GM23248 (cell line): ENCODE measurements at regions not wholly inside any gene's neighbourhood (a gene's known extent, or its start where the extent isn't known, plus 50 kb on each side); places are given as distances from the start of the nearest gene placed in this dataset.

Experiments
- DNase-seq: peaks from one replicate; pipeline ENCODE4 v3.0.0-alpha.2; 2015
- H2AFZ ChIP-seq: fragments of 200-600 bp; sonication (generic); 2 replicates; pipeline ENCODE4 v1.6.1; 2016; ENCODE audit warnings: antibody characterized with exemption
- H3F3A ChIP-seq: fragments of 200-600 bp; sonication (generic); 2 replicates; pipeline ENCODE4 v1.6.1; 2016; ENCODE audit warnings: mild to moderate bottlenecking, antibody characterized with exemption, mixed run types; ENCODE audit not compliant: insufficient read depth
- H3K27ac ChIP-seq: fragments of 200-600 bp; sonication (generic); 2 replicates; pipeline ENCODE4 v1.5.1; 2016; ENCODE audit warnings: mild to moderate bottlenecking
- H3K27me3 ChIP-seq: fragments of 200-600 bp; sonication (generic); replicated peaks from 2 replicates; pipeline ENCODE4 v1.6.1; 2016; ENCODE audit warnings: mild to moderate bottlenecking; ENCODE audit not compliant: insufficient read depth
- H3K36me3 ChIP-seq: fragments of 200-600 bp; sonication (generic); 2 replicates; pipeline ENCODE4 v1.6.1; 2016; ENCODE audit warnings: low read depth, mild to moderate bottlenecking
- H3K4me1 ChIP-seq: fragments of 200-600 bp; sonication (generic); 2 replicates; pipeline ENCODE4 v1.6.1; 2016; ENCODE audit warnings: mild to moderate bottlenecking; ENCODE audit not compliant: insufficient read depth
- H3K4me2 ChIP-seq: fragments of 200-600 bp; sonication (generic); one replicate; pipeline ENCODE4 v1.6.1; 2016; ENCODE audit warnings: mild to moderate bottlenecking; ENCODE audit not compliant: unreplicated experiment
- H3K4me3 ChIP-seq: fragments of 200-600 bp; sonication (generic); 2 replicates; pipeline ENCODE4 v1.5.1; 2016; ENCODE audit warnings: mild to moderate bottlenecking
- H3K79me2 ChIP-seq: fragments of 200-600 bp; sonication (generic); 2 replicates; pipeline ENCODE4 v1.6.1; 2016; ENCODE audit warnings: mild to moderate bottlenecking; ENCODE audit not compliant: insufficient read depth
- H3K9ac ChIP-seq: fragments of 200-600 bp; sonication (generic); 2 replicates; pipeline ENCODE4 v1.6.1; 2016; ENCODE audit warnings: mild to moderate bottlenecking
- H3K9me2 ChIP-seq: fragments of 200-600 bp; sonication (generic); 2 replicates; pipeline ENCODE4 v1.6.1; 2016; ENCODE audit warnings: mixed run types, mild to moderate bottlenecking, moderate library complexity; ENCODE audit not compliant: insufficient read depth
- H3K9me3 ChIP-seq: fragments of 200-600 bp; sonication (generic); one replicate; pipeline ENCODE4 v1.6.1; 2017; ENCODE audit warnings: low read depth
- H4K20me1 ChIP-seq: fragments of 200-600 bp; sonication (generic); 2 replicates; pipeline ENCODE4 v1.6.0; 2016; ENCODE audit not compliant: insufficient read depth
- EZH2 ChIP-seq: fragments of 200-600 bp; sonication (generic); IDR thresholded peaks from 2 replicates; pipeline ENCODE4 v1.6.1; 2018; ENCODE audit warnings: antibody characterized with exemption, mild to moderate bottlenecking; ENCODE audit not compliant: insufficient read depth, poor library complexity, severe bottlenecking
- EZH2phosphoT487 ChIP-seq: fragments of 200-600 bp; sonication (generic); IDR thresholded peaks from 2 replicates; pipeline ENCODE4 v1.6.1; 2018; ENCODE audit warnings: antibody characterized with exemption, moderate library complexity, mild to moderate bottlenecking, low read depth; ENCODE audit not compliant: insufficient read depth
- WGBS, 2 experiments: methylation state at CpG; one replicate each; pipeline ENCODE4 v1.1.6; 2015 to 2017; ENCODE audit warnings: low lambda C conversion rate in 2 of 2, low coverage in 1 of 2; ENCODE audit errors: missing lambda C conversion rate in 2 of 2; 5-methylcytosine and 5-hydroxymethylcytosine counted together
- in situ Hi-C: fragments of 300-500 bp; cut with MboI; formaldehyde crosslinking; loops from 2 replicates; pipeline ENCODE4 v1.15.0; 2020

GRCh38 chr3:36142746-36143145 lies 237.6 kb upstream of the STAC start:
- in situ Hi-C loops: loop anchor here (25.0 kb wide), 1 partner anchor 395 kb away; no protein-coding TSS in a partner anchor
- TF ChIP-seq EZH2phosphoT487 (no peak), EZH2 (no peak)
- Histone ChIP-seq H3K9me3 (no peaks in the 10 kb centered on the region), H4K20me1 (no peaks in the 10 kb centered on the region), H3K27ac (no peak overlapping the region), H3K4me3 (no peak overlapping the region), H2AFZ (no peak overlapping the region), H3K9me2 (no peaks in the 10 kb centered on the region), H3K9ac (no peak overlapping the region), H3K79me2 (no peaks in the 10 kb centered on the region), H3K4me1 (no peaks in the 10 kb centered on the region), H3K4me2 (no peak overlapping the region), H3K36me3 (no peaks in the 10 kb centered on the region), H3F3A (no peaks in the 10 kb centered on the region), H3K27me3 (no peaks in the 10 kb centered on the region)
- DNase-seq: no peak

GRCh38 chr3:36146404-36146803 lies 233.9 kb upstream of the STAC start:
- H3K27me3 ChIP-seq: no peaks in the 10 kb centered on the region
- H3K9ac ChIP-seq: no peak overlapping the region
- H3K27ac ChIP-seq: no peak overlapping the region
- WGBS, 2 experiments: 71 to 77% methylated on average over 2 of the region's 2 CpGs
- H3K9me2 ChIP-seq: no peaks in the 10 kb centered on the region
- TF ChIP-seq EZH2 (no peak), EZH2phosphoT487 (no peak)
- no peak overlapping the region for H2AFZ ChIP-seq
- no peaks in the 10 kb centered on the region for H4K20me1 ChIP-seq
- H3K9me3 ChIP-seq: no peaks in the 10 kb centered on the region
- H3K4me2 ChIP-seq: no peak overlapping the region
- no peaks in the 10 kb centered on the region for H3K79me2 ChIP-seq
- in situ Hi-C loops: loop anchor here (25.0 kb wide), 1 partner anchor 391 kb away; no protein-coding TSS in a partner anchor
- no peaks in the 10 kb centered on the region for H3K36me3 ChIP-seq
- no peak overlapping the region for H3K4me3 ChIP-seq
- no peak for DNase-seq
- H3K4me1 ChIP-seq: no peaks in the 10 kb centered on the region
- no peaks in the 10 kb centered on the region for H3F3A ChIP-seq

GRCh38 chr3:36147934-36148558 lies 232.3 kb upstream of the STAC start:
- Histone ChIP-seq H3K36me3 (no peaks in the 10 kb centered on the region), H3K9me2 (no peaks in the 10 kb centered on the region), H4K20me1 (no peaks in the 10 kb centered on the region), H2AFZ (no peak overlapping the region), H3K27ac (no peak overlapping the region), H3K79me2 (no peaks in the 10 kb centered on the region), H3F3A (no peaks in the 10 kb centered on the region), H3K4me1 (no peaks in the 10 kb centered on the region), H3K9ac (no peak overlapping the region), H3K9me3 (no peaks in the 10 kb centered on the region), H3K4me3 (no peak overlapping the region), H3K4me2 (no peak overlapping the region), H3K27me3 (no peaks in the 10 kb centered on the region)
- WGBS, 2 experiments: 74 to 76% methylated on average over 11 of the region's 11 CpGs
- in situ Hi-C loops: loop anchor here (25.0 kb wide), 1 partner anchor 389 kb away; no protein-coding TSS in a partner anchor
- DNase-seq: no peak
- TF ChIP-seq EZH2phosphoT487: no peak
- no peak for TF ChIP-seq EZH2

GRCh38 chr3:36149447-36149865 lies 230.8 kb upstream of the STAC start:
- H3K27me3 ChIP-seq: no peaks in the 10 kb centered on the region
- TF ChIP-seq EZH2phosphoT487 (no peak), EZH2 (no peak)
- in situ Hi-C loops: loop anchor here (25.0 kb wide), 1 partner anchor 388 kb away; no protein-coding TSS in a partner anchor

GRCh38 chr3:36155515-36155914 lies 224.8 kb upstream of the STAC start:
- Histone ChIP-seq H3K27ac (no peak overlapping the region), H3K36me3 (no peaks in the 10 kb centered on the region), H3F3A (no peaks in the 10 kb centered on the region), H3K9ac (no peak overlapping the region), H3K4me3 (no peak overlapping the region), H3K79me2 (no peaks in the 10 kb centered on the region), H3K4me1 (no peaks in the 10 kb centered on the region), H3K27me3 (no peaks in the 10 kb centered on the region), H4K20me1 (no peaks in the 10 kb centered on the region), H3K4me2 (no peak overlapping the region), H3K9me3 (no peaks in the 10 kb centered on the region), H3K9me2 (no peaks in the 10 kb centered on the region), H2AFZ (no peak overlapping the region)
- DNase-seq: no peak
- in situ Hi-C loops: no loop called here
- TF ChIP-seq EZH2 (no peak), EZH2phosphoT487 (no peak)

More at GRCh38 chr3:36149447-36149865, 230.8 kb upstream of the STAC start:
- H3K4me3 ChIP-seq: no peak overlapping the region
- H3K27ac ChIP-seq: no peak overlapping the region
- no peaks in the 10 kb centered on the region for H3K9me2 ChIP-seq
- H3K4me2 ChIP-seq: no peak overlapping the region
- no peaks in the 10 kb centered on the region for H4K20me1 ChIP-seq
- DNase-seq: no peak
- H3K9me3 ChIP-seq: no peaks in the 10 kb centered on the region
- no peak overlapping the region for H3K9ac ChIP-seq
- no peaks in the 10 kb centered on the region for H3K36me3 ChIP-seq
- no peaks in the 10 kb centered on the region for H3F3A ChIP-seq
- no peaks in the 10 kb centered on the region for H3K4me1 ChIP-seq
- no peak overlapping the region for H2AFZ ChIP-seq
- no peaks in the 10 kb centered on the region for H3K79me2 ChIP-seq
